NCI-H187 treated with DMSO at 0.1 percent for 48 hours (cell line): ENCODE measurements at regions not wholly inside any gene's neighbourhood (a gene's known extent, or its start where the extent isn't known, plus 50 kb on each side); places are given as distances from the start of the nearest gene placed in this dataset.
"Not testable (repeated sequence)": the region's sequence is repeated elsewhere in the genome, so short reads cannot be mapped to it uniquely, and the experiment has no call there.

Experiments
- DNase-seq: peaks from one replicate; lab custom pipeline; 2025; lab: John Stamatoyannopoulos, UW

GRCh38 chr11:21723678-21724077 lies 469.2 kb upstream of the ANO5 start:
- no peak for DNase-seq

DNA sequence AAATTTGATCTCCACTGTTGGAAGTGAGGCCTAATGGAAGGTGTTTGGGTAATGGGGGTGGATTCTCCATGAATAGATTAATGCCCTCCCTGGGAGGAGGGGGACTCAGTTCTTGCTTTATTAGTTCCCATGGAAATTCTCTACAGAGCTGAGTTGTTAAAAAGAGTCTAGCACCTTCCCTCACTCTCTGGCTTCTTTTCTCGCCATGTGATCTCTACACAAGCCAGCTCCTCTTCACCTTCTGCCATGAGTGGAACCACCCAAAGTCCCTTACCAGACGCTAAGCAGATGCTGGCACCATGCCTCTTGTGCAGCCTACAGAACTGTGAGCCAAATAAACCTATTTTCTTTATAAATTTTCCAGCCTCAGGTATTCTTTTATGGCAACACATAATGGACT lies 465.8 kb upstream of the ANO5 start:
- no peak for DNase-seq

DNA sequence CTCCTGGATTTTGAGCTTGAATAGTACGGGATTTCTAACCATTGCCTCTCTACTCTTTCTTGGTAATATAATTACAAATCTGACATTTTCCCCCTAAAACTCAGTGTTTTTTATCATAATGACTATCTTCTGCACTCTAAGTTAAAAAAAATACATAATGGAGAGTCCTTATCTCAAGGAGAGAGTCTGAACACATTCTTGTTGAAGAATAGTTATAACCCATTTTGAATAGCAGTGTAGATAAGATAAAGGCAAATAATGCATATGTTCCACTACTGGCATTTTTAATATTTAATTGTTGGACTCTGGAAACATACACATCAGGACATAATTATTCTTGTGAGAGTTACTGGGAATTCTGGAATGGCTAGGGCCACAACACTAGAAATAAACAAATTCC lies 456.5 kb upstream of the ANO5 start:
- no peak for DNase-seq

- not testable (repeated sequence) for DNase-seq
Observed at GRCh38 chr11:21752475-21753243, 440.2 kb upstream of the ANO5 start.

- DNase-seq = not testable (repeated sequence)
Observed at GRCh38 chr11:21753244-21753767, 439.6 kb upstream of the ANO5 start.

- DNase-seq = no peak
Observed at GRCh38 chr11:21761000-21761399, 431.9 kb upstream of the ANO5 start.

GRCh38 chr11:21768388-21768787 lies 424.5 kb upstream of the ANO5 start:
- DNase-seq = no peak

DNA sequence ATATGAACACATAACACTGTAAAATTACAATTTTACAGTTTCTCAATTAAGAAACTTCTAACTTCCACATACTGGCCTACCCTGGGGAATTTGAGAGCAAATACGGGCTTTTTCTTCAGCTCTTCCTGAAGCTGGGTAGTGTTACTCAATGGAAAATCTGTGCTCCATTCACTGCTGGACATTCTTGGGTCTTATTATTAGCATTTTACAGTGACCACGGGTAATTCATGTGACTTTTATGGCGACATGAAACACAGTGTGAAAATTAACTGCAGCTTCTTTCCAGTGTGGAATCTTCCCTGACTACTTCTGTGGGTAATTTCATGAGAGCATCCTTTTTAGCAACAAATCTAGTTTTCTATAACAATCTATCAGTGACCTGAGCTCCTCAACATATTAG lies 423.7 kb upstream of the ANO5 start:
- DNase-seq = no peak

GRCh38 chr11:21771097-21771496 lies 421.8 kb upstream of the ANO5 start:
- DNase-seq = no peak

GRCh38 chr11:21774212-21774611 lies 418.7 kb upstream of the ANO5 start:
- DNase-seq = no peak

DNA sequence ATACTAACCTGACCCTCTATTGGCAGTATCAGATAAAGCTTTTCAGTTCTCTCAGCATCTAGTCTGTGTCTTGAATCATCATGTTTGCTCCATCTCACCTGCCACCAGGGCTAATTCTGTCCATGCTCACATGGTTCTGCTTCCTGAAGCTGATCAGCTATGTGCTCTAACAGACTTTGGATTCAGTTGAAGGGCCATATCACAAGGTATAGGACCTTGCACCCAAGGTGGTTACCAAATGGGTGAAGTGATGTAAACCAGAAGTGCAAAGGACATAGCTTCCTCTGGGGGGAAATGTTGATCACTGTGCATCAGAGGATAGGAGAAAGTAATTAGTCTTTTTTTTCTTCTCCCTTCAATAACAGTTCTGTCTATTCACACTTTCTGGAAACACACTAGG lies 417.0 kb upstream of the ANO5 start:
- DNase-seq = no peak

GRCh38 chr11:21783954-21784353 lies 408.9 kb upstream of the ANO5 start:
- DNase-seq = no peak

GRCh38 chr11:21785351-21785750 lies 407.5 kb upstream of the ANO5 start:
- no peak for DNase-seq

DNA sequence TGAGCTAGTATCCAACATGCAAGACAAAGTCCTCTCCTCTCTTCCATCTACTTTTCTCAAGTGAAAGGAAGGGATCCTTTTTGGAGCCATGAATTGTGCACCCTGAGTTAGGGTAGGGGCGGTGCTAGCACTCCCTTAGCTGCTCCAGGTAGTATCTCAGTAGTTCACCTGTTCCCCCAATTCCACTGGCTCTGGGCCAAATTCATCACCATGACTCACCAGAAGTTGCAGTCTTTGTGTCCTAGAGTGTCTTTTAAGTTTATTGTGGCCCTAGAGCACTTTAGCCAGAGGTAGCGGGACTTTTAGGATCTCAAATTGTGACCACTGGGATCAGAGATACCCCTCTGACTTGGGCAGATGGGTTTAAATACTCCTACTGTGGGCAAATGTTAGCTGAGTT lies 398.6 kb upstream of the ANO5 start:
- no peak for DNase-seq

DNA sequence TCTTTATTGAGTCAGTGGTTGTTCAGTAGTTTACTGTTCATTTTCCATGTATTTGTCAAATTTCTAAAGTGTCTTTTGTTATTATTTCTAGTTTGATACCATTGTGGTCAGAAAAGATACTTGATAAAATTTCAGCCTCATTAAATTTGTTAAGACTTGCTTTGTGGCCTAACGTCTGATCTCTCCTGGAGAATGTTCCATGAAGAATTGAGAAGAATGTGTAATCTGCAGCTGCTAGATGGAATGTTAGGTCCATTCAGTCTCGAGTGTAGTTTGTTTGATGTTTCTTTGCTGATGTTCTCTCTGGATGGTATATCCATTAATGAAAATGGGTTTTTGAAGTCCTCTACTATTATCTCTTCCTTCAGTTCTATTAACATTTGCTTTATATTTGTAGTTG lies 394.7 kb upstream of the ANO5 start:
- no peak for DNase-seq

- not testable (repeated sequence) for DNase-seq
Observed at GRCh38 chr11:21804523-21804922, 388.4 kb upstream of the ANO5 start.

- no peak for DNase-seq
Observed at GRCh38 chr11:21806508-21806907, 386.4 kb upstream of the ANO5 start.

DNA sequence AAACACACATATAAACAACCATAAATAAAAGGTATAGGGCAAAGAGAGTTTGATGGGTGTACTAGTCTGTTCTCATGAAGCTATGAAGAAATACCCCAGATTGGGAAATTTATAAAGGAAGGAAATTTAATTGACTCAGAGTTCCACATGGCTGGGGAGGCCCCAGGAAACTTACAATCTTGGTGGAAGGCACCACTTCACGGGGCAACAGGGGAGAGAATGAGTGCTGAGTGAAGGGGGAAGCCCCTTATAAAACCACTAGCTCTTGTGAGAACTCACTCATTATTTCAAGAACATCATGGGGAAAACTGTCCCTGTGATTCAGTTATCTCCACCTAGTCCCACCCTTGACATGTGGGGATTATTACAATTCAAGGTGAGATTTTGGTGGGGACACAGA lies 385.9 kb upstream of the ANO5 start:
- no peak for DNase-seq

GRCh38 chr11:21807350-21807749 lies 385.5 kb upstream of the ANO5 start:
- DNase-seq = no peak

DNA sequence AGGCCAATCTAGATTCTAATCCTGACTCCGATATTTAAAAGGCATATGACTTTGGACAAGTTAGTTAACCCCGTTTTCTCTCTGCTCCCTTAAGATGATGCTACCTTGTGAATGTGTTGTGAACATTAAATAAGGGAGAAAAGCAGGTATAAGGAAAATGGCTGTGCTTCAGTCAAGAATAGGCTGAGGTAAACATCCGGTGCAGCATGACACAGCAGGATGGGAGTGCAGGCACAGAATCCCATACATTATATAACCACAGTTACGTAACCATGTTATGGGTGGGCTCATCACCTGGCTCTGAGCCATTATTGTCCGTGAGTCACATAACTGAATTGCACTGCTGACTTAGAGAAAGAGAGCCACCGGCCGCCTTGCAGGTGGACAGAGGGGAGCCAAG lies 382.2 kb upstream of the ANO5 start:
- DNase-seq = no peak

DNA sequence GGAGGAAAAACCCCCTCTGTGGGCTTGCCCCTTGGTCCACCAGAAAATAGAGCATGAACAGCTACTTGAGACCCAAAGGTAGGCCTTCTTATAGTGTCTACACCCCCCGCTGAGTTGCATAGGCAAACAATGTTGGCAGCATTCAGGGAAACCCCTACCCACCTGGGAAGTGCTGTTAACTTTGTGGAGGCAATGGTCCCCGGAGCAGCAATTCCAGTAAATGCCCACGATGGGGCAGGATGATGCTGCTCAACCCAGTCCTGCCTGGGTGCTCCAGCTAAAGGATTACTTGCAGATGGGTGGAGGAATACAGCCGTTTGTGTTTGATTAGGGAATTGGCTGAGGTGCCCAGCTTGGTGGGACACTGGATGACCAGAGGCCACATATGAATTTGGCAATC lies 381.3 kb upstream of the ANO5 start:
- no peak for DNase-seq

DNA sequence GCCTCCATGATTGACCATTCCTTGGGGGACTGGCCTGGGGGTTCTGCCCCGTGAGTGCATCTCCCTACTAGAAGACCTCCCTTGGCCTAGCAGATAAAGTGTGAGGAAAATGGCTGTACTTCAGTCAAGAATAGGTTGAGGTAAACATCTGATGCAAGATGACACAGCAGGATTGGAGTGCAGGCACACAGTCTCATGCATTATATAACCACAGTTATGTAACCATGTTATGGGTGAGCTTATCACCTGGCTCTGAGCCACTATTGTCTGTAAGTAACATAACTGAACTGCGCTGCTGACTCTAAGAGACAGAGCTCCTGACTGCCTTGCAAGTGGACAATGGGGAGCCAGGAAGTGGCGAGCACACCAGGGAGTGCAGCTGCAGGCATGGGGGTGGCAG lies 378.7 kb upstream of the ANO5 start:
- DNase-seq = no peak

GRCh38 chr11:21817696-21818095 lies 375.2 kb upstream of the ANO5 start:
- no peak for DNase-seq

DNA sequence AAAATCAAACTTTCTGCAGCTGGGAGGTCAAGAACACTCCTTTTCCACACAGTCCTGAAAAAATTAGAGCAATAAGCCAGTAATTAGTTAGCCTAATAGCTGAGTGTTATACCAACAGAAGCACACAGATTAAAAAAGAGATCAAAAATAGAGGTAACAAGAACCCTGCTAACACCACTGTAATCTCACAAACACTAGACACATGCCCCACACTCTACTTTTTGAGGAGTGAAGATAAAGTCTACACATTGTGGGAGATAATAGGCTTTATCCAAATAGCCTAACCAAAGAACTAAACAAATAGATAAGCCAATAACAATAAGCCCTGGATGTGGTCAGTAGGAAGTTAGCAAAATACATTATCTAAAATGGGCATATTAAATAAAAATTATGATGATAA lies 372.7 kb upstream of the ANO5 start:
- no peak for DNase-seq
